ENCODE measurements at regions not wholly inside any gene's neighbourhood (a gene's known extent, or its start where the extent isn't known, plus 50 kb on each side); places are given as distances from the start of the nearest gene placed in this dataset.

- H3K4me3 ChIP-seq (ENCODE audit: low read depth, low read length), result no peak overlapping the region
- no peak for DNase-seq (ENCODE audit: low read depth)
- no peak for TF ChIP-seq CTCF (IDR thresholded peaks at IDR 0.05; ENCODE audit: insufficient read depth, low read depth, low read length)
Observed at GRCh38 chr12:127101076-127101475, 1165.9 kb upstream of the TMEM132C start.

- TF ChIP-seq CTCF (IDR thresholded peaks at IDR 0.05; ENCODE audit: insufficient read depth, low read depth, low read length), result no peak
Observed at GRCh38 chr12:127106041-127106440, 1160.9 kb upstream of the TMEM132C start.

GRCh38 chr12:127106697-127107096 lies 1160.3 kb upstream of the TMEM132C start:
- no peak for DNase-seq (ENCODE audit: low read depth)
- TF ChIP-seq CTCF (IDR thresholded peaks at IDR 0.05; ENCODE audit: insufficient read depth, low read depth, low read length), result no peak
- H3K4me3 ChIP-seq (ENCODE audit: low read depth, low read length), result no peak overlapping the region

More at GRCh38 chr12:127106041-127106440, 1160.9 kb upstream of the TMEM132C start:
- DNase-seq (ENCODE audit: low read depth), result no peak
- H3K4me3 ChIP-seq (ENCODE audit: low read depth, low read length), result no peak overlapping the region

- no peak for TF ChIP-seq CTCF (IDR thresholded peaks at IDR 0.05; ENCODE audit: insufficient read depth, low read depth, low read length)
- no peak overlapping the region for H3K4me3 ChIP-seq (ENCODE audit: low read depth, low read length)
- no peak for DNase-seq (ENCODE audit: low read depth)
Observed at GRCh38 chr12:127107744-127108143, 1159.2 kb upstream of the TMEM132C start.

GRCh38 chr12:127108360-127109215 lies 1158.4 kb upstream of the TMEM132C start:
- TF ChIP-seq CTCF (IDR thresholded peaks at IDR 0.05; ENCODE audit: insufficient read depth, low read depth, low read length), result peak; percentile 53
- DNase-seq (ENCODE audit: low read depth), result peak; percentile 49

GRCh38 chr12:127113945-127114344 lies 1153.0 kb upstream of the TMEM132C start:
- DNase-seq (ENCODE audit: low read depth), result no peak
- H3K4me3 ChIP-seq (ENCODE audit: low read depth, low read length), result no peak overlapping the region
- no peak for TF ChIP-seq CTCF (IDR thresholded peaks at IDR 0.05; ENCODE audit: insufficient read depth, low read depth, low read length)

More at GRCh38 chr12:127108360-127109215, 1158.4 kb upstream of the TMEM132C start:
- no peak overlapping the region for H3K4me3 ChIP-seq (ENCODE audit: low read depth, low read length)
